Right lung (tissue), 2 donors: ENCODE measurements at regions not wholly inside any gene's neighbourhood (a gene's known extent, or its start where the extent isn't known, plus 50 kb on each side); places are given as distances from the start of the nearest gene placed in this dataset.
"Not testable (repeated sequence)": the region's sequence is repeated elsewhere in the genome, so short reads cannot be mapped to it uniquely, and the experiment has no call there.

Experiments used
- DNase-seq, 2 donors: peaks; one replicate each; pipeline ENCODE4 v3.0.0-alpha.2; 2013

GRCh38 chr1:72419229-72419628 lies 136.9 kb upstream of the NEGR1 start:
- DNase-seq, result no peak

- no peak for DNase-seq
Observed at GRCh38 chr1:72412286-72412685, 129.9 kb upstream of the NEGR1 start.

- no peak for DNase-seq
Observed at GRCh38 chr1:72399807-72400206, 117.5 kb upstream of the NEGR1 start.

- peak; percentile 1 to 6 for DNase-seq
Observed at GRCh38 chr1:72397786-72398185, 115.4 kb upstream of the NEGR1 start.

- DNase-seq, result no peak
Observed at GRCh38 chr1:72394457-72394856, 112.1 kb upstream of the NEGR1 start.

- no peak for DNase-seq
Observed at GRCh38 chr1:72379072-72379471, 96.7 kb upstream of the NEGR1 start.

GRCh38 chr1:72375226-72375625 lies 92.9 kb upstream of the NEGR1 start:
- no peak for DNase-seq

- DNase-seq, result no peak
Observed at GRCh38 chr1:72371259-72372035, 89.1 kb upstream of the NEGR1 start.

GRCh38 chr1:72370836-72371235 lies 88.5 kb upstream of the NEGR1 start:
- DNase-seq, result not testable (repeated sequence)

- DNase-seq, result no peak
Observed at GRCh38 chr1:72369069-72369757, 86.9 kb upstream of the NEGR1 start.

- peak in 1 of 2 donors; percentile 13 for DNase-seq
Observed at GRCh38 chr1:72366466-72366865, 84.1 kb upstream of the NEGR1 start.

GRCh38 chr1:72365693-72366092 lies 83.4 kb upstream of the NEGR1 start:
- no peak for DNase-seq

- DNase-seq, result no peak
Observed at GRCh38 chr1:72362538-72362937, 80.2 kb upstream of the NEGR1 start.

- no peak for DNase-seq
Observed at GRCh38 chr1:72357411-72357810, 75.1 kb upstream of the NEGR1 start.

- no peak for DNase-seq
Observed at GRCh38 chr1:72355899-72356298, 73.6 kb upstream of the NEGR1 start.

GRCh38 chr1:72341661-72342060 lies 59.3 kb upstream of the NEGR1 start:
- DNase-seq, result no peak

GRCh38 chr1:72336776-72337175 lies 54.4 kb upstream of the NEGR1 start:
- no peak for DNase-seq
